Activated naive CD8-positive, alpha-beta T cell treated with anti-CD3 and anti-CD28 coated beads, Interleukin-2, amount 50 U/mL, for 24 hours (primary cell): ENCODE measurements at regions not wholly inside any gene's neighbourhood (a gene's known extent, or its start where the extent isn't known, plus 50 kb on each side); places are given as distances from the start of the nearest gene placed in this dataset.

Experiments used
- ATAC-seq: fragments of 150-1000 bp; cut with Tn5 transposase; one replicate; pipeline ENCODE4 v1.10.0; 2021
- DNase-seq: peaks from one replicate; pipeline ENCODE4 v3.0.0; 2021
- H3K27ac Mint-ChIP-seq: one replicate; pipeline ENCODE4 v1.8.0; 2021; ENCODE audit warnings: mild to moderate bottlenecking, mixed read lengths
- H3K27me3 Mint-ChIP-seq: one replicate; pipeline ENCODE4 v1.8.0; 2021; ENCODE audit warnings: mixed read lengths
- H3K36me3 Mint-ChIP-seq: one replicate; pipeline ENCODE4 v1.8.0; 2021; ENCODE audit warnings: low read depth, mixed read lengths
- H3K4me1 Mint-ChIP-seq: one replicate; pipeline ENCODE4 v1.8.0; 2021; ENCODE audit warnings: mixed read lengths
- H3K4me3 Mint-ChIP-seq: one replicate; pipeline ENCODE4 v1.8.0; 2021; ENCODE audit warnings: mild to moderate bottlenecking, moderate library complexity, mixed read lengths
- H3K9me3 Mint-ChIP-seq: one replicate; pipeline ENCODE4 v1.8.0; 2021; ENCODE audit warnings: mixed read lengths

- no peaks in the 10 kb centered on the region for H3K27me3 Mint-ChIP-seq
- ATAC-seq (no peak), DNase-seq (no peak)
- no peaks in the 10 kb centered on the region for H3K4me1 Mint-ChIP-seq
- H3K9me3 Mint-ChIP-seq, result no peaks in the 10 kb centered on the region
- no peak overlapping the region for H3K27ac Mint-ChIP-seq
- no peak overlapping the region for H3K4me3 Mint-ChIP-seq
- H3K36me3 Mint-ChIP-seq, result no peaks in the 10 kb centered on the region
Measured at GRCh38 chr9:13485068-13485596, 205.6 kb upstream of the MPDZ start.

- H3K36me3 Mint-ChIP-seq, result no peaks in the 10 kb centered on the region
- no peak for DNase-seq
- H3K9me3 Mint-ChIP-seq, result no peaks in the 10 kb centered on the region
- ATAC-seq, result no peak
- no peaks in the 10 kb centered on the region for H3K4me1 Mint-ChIP-seq
- H3K27me3 Mint-ChIP-seq, result no peaks in the 10 kb centered on the region
- H3K27ac Mint-ChIP-seq, result no peak overlapping the region
- no peak overlapping the region for H3K4me3 Mint-ChIP-seq
Measured at GRCh38 chr9:13484186-13484585, 204.7 kb upstream of the MPDZ start.

GRCh38 chr9:13481274-13481673 lies 201.8 kb upstream of the MPDZ start:
- no peaks in the 10 kb centered on the region for H3K27me3 Mint-ChIP-seq
- H3K9me3 Mint-ChIP-seq, result no peaks in the 10 kb centered on the region
- no peaks in the 10 kb centered on the region for H3K36me3 Mint-ChIP-seq
- DNase-seq (no peak), ATAC-seq (no peak)
- no peak overlapping the region for H3K4me3 Mint-ChIP-seq
- no peak overlapping the region for H3K27ac Mint-ChIP-seq
- H3K4me1 Mint-ChIP-seq, result no peaks in the 10 kb centered on the region

GRCh38 chr9:13480693-13481092 lies 201.2 kb upstream of the MPDZ start:
- H3K9me3 Mint-ChIP-seq, result no peaks in the 10 kb centered on the region
- H3K4me3 Mint-ChIP-seq, result no peak overlapping the region
- ATAC-seq, result no peak
- no peak overlapping the region for H3K27ac Mint-ChIP-seq
- no peak for DNase-seq
- H3K36me3 Mint-ChIP-seq, result no peaks in the 10 kb centered on the region
- H3K27me3 Mint-ChIP-seq, result no peaks in the 10 kb centered on the region
- H3K4me1 Mint-ChIP-seq, result no peaks in the 10 kb centered on the region

GRCh38 chr9:13479096-13479495 lies 199.6 kb upstream of the MPDZ start:
- no peaks in the 10 kb centered on the region for H3K4me1 Mint-ChIP-seq
- H3K9me3 Mint-ChIP-seq, result peaks cover 9% of the 10 kb centered on the region
- H3K27ac Mint-ChIP-seq, result no peak overlapping the region
- no peaks in the 10 kb centered on the region for H3K36me3 Mint-ChIP-seq
- ATAC-seq, result no peak
- H3K4me3 Mint-ChIP-seq, result no peak overlapping the region
- no peaks in the 10 kb centered on the region for H3K27me3 Mint-ChIP-seq
- DNase-seq, result no peak

GRCh38 chr9:13478639-13479038 lies 199.1 kb upstream of the MPDZ start:
- DNase-seq, result no peak
- H3K27ac Mint-ChIP-seq, result no peak overlapping the region
- no peaks in the 10 kb centered on the region for H3K36me3 Mint-ChIP-seq
- H3K27me3 Mint-ChIP-seq, result no peaks in the 10 kb centered on the region
- peaks cover 13% of the 10 kb centered on the region for H3K9me3 Mint-ChIP-seq
- H3K4me1 Mint-ChIP-seq, result no peaks in the 10 kb centered on the region
- H3K4me3 Mint-ChIP-seq, result no peak overlapping the region
- ATAC-seq, result no peak

GRCh38 chr9:13478160-13478559 lies 198.7 kb upstream of the MPDZ start:
- H3K27me3 Mint-ChIP-seq, result no peaks in the 10 kb centered on the region
- H3K36me3 Mint-ChIP-seq, result no peaks in the 10 kb centered on the region
- H3K4me3 Mint-ChIP-seq, result no peak overlapping the region
- H3K27ac Mint-ChIP-seq, result no peak overlapping the region
- DNase-seq (no peak), ATAC-seq (no peak)
- no peaks in the 10 kb centered on the region for H3K4me1 Mint-ChIP-seq
- peaks cover 13% of the 10 kb centered on the region for H3K9me3 Mint-ChIP-seq

GRCh38 chr9:13470836-13471235 lies 191.3 kb upstream of the MPDZ start:
- DNase-seq, result no peak
- Mint-ChIP-seq H3K4me3 (no peak overlapping the region), H3K27me3 (no peaks in the 10 kb centered on the region), H3K4me1 (no peaks in the 10 kb centered on the region), H3K36me3 (no peaks in the 10 kb centered on the region), H3K9me3 (peaks cover 13% of the 10 kb centered on the region), H3K27ac (no peak overlapping the region)
- no peak for ATAC-seq

- no peaks in the 10 kb centered on the region for H3K4me1 Mint-ChIP-seq
- ATAC-seq, result no peak
Measured at GRCh38 chr9:13467157-13467556, 187.7 kb upstream of the MPDZ start.

GRCh38 chr9:13461414-13461991 lies 182.0 kb upstream of the MPDZ start:
- no peak for ATAC-seq
- no peaks in the 10 kb centered on the region for H3K27me3 Mint-ChIP-seq
- no peak for DNase-seq
- H3K4me1 Mint-ChIP-seq, result no peaks in the 10 kb centered on the region
- H3K9me3 Mint-ChIP-seq, result peaks cover 16% of the 10 kb centered on the region
- H3K36me3 Mint-ChIP-seq, result no peaks in the 10 kb centered on the region
- no peak overlapping the region for H3K27ac Mint-ChIP-seq
- no peak overlapping the region for H3K4me3 Mint-ChIP-seq

More at GRCh38 chr9:13467157-13467556, 187.7 kb upstream of the MPDZ start:
- no peaks in the 10 kb centered on the region for H3K36me3 Mint-ChIP-seq
- peaks cover 3% of the 10 kb centered on the region for H3K9me3 Mint-ChIP-seq
- DNase-seq, result no peak
- no peak overlapping the region for H3K4me3 Mint-ChIP-seq
- H3K27ac Mint-ChIP-seq, result no peak overlapping the region
- no peaks in the 10 kb centered on the region for H3K27me3 Mint-ChIP-seq

- H3K4me1 Mint-ChIP-seq, result no peaks in the 10 kb centered on the region
- DNase-seq (no peak), ATAC-seq (no peak)
- no peak overlapping the region for H3K4me3 Mint-ChIP-seq
- no peak overlapping the region for H3K27ac Mint-ChIP-seq
- H3K9me3 Mint-ChIP-seq, result peaks cover 18% of the 10 kb centered on the region
- H3K27me3 Mint-ChIP-seq, result no peaks in the 10 kb centered on the region
- no peaks in the 10 kb centered on the region for H3K36me3 Mint-ChIP-seq
Measured at GRCh38 chr9:13459071-13459470, 179.6 kb upstream of the MPDZ start.

- Mint-ChIP-seq H3K36me3 (no peaks in the 10 kb centered on the region), H3K9me3 (peaks cover 18% of the 10 kb centered on the region), H3K27ac (no peak overlapping the region)
Measured at GRCh38 chr9:13457795-13458194, 178.3 kb upstream of the MPDZ start.

GRCh38 chr9:13450723-13451122 lies 171.2 kb upstream of the MPDZ start:
- ATAC-seq (no peak), DNase-seq (no peak)
- Mint-ChIP-seq H3K27me3 (no peaks in the 10 kb centered on the region), H3K9me3 (no peaks in the 10 kb centered on the region), H3K4me3 (no peak overlapping the region), H3K36me3 (no peaks in the 10 kb centered on the region), H3K4me1 (no peaks in the 10 kb centered on the region), H3K27ac (no peak overlapping the region)

More at GRCh38 chr9:13457795-13458194, 178.3 kb upstream of the MPDZ start:
- H3K4me1 Mint-ChIP-seq, result no peaks in the 10 kb centered on the region
- DNase-seq (no peak), ATAC-seq (no peak)
- H3K27me3 Mint-ChIP-seq, result no peaks in the 10 kb centered on the region
- no peak overlapping the region for H3K4me3 Mint-ChIP-seq

GRCh38 chr9:13448482-13448881 lies 169.0 kb upstream of the MPDZ start:
- Mint-ChIP-seq H3K9me3 (no peaks in the 10 kb centered on the region), H3K27me3 (no peaks in the 10 kb centered on the region)

GRCh38 chr9:13447843-13448422 lies 168.4 kb upstream of the MPDZ start:
- no peaks in the 10 kb centered on the region for H3K36me3 Mint-ChIP-seq
- no peak for ATAC-seq

More at GRCh38 chr9:13448482-13448881, 169.0 kb upstream of the MPDZ start:
- DNase-seq, result no peak
- ATAC-seq, result no peak
- no peaks in the 10 kb centered on the region for H3K4me1 Mint-ChIP-seq
- no peak overlapping the region for H3K27ac Mint-ChIP-seq
- no peaks in the 10 kb centered on the region for H3K36me3 Mint-ChIP-seq
- H3K4me3 Mint-ChIP-seq, result no peak overlapping the region

More at GRCh38 chr9:13447843-13448422, 168.4 kb upstream of the MPDZ start:
- no peak overlapping the region for H3K27ac Mint-ChIP-seq
- H3K9me3 Mint-ChIP-seq, result no peaks in the 10 kb centered on the region
- H3K4me3 Mint-ChIP-seq, result no peak overlapping the region
- DNase-seq, result no peak
- no peaks in the 10 kb centered on the region for H3K4me1 Mint-ChIP-seq
- no peaks in the 10 kb centered on the region for H3K27me3 Mint-ChIP-seq
